HG03175 (cell line): ENCODE measurements at regions not wholly inside any gene's neighbourhood (a gene's known extent, or its start where the extent isn't known, plus 50 kb on each side); places are given as distances from the start of the nearest gene placed in this dataset.
A peak's percentile ranks its signal among the peaks of the same experiment; 100 is the strongest.
"Not testable (repeated sequence)": the region's sequence is repeated elsewhere in the genome, so short reads cannot be mapped to it uniquely, and the experiment has no call there.

ENCODE experiments used
- ATAC-seq: cut with Tn5 transposase; IDR thresholded peaks from one replicate; pipeline ENCODE4 v1.9.1; 2021; ENCODE audit warnings: mild to moderate bottlenecking, moderate library complexity; ENCODE audit not compliant: unreplicated experiment

GRCh38 chr10:59975918-59976317 is 69.6 kb upstream of the CCDC6 start:
- ATAC-seq = not testable (repeated sequence)

- ATAC-seq = no peak
These were observed 65.6 kb upstream of the CCDC6 start for GRCh38 chr10:59971915-59972314.

- peak; percentile 67 for ATAC-seq
These were observed 64.3 kb upstream of the CCDC6 start for GRCh38 chr10:59970396-59971368.

GRCh38 chr10:59968705-59969104 is 62.3 kb upstream of the CCDC6 start:
- no peak for ATAC-seq

- ATAC-seq = no peak
These were observed 60.7 kb upstream of the CCDC6 start for GRCh38 chr10:59967079-59967478.

- no peak for ATAC-seq
These were observed 59.7 kb upstream of the CCDC6 start for GRCh38 chr10:59965899-59966650.

- no peak for ATAC-seq
These were observed 56.4 kb upstream of the CCDC6 start for GRCh38 chr10:59962756-59963155.

- ATAC-seq = no peak
These were observed 54.4 kb upstream of the CCDC6 start for GRCh38 chr10:59960751-59961150.

GRCh38 chr10:59959504-59960018 is 53.2 kb upstream of the CCDC6 start:
- ATAC-seq = no peak

GRCh38 chr10:59958882-59959281 is 52.5 kb upstream of the CCDC6 start:
- no peak for ATAC-seq

- no peak for ATAC-seq
These were observed 51.6 kb upstream of the CCDC6 start for GRCh38 chr10:59957975-59958374.
